Trophoblast cell (in vitro differentiated cells and primary cell): ENCODE measurements at regions not wholly inside any gene's neighbourhood (a gene's known extent, or its start where the extent isn't known, plus 50 kb on each side); places are given as distances from the start of the nearest gene placed in this dataset.
"Not testable (repeated sequence)": the region's sequence is repeated elsewhere in the genome, so short reads cannot be mapped to it uniquely, and the experiment has no call there.

ENCODE experiments used
- DNase-seq, 2 donors: peaks; one replicate each; pipeline ENCODE4 v3.0.0-alpha.2; 2016
- H2AFZ ChIP-seq: 2 replicates; pipeline ENCODE4 v1.6.1; 2013; ENCODE audit warnings: low read length, moderate library complexity, mild to moderate bottlenecking; ENCODE audit not compliant: insufficient read depth, poor library complexity
- H2AK5ac ChIP-seq: 2 replicates; pipeline ENCODE4 v1.6.1; 2013; ENCODE audit warnings: mild to moderate bottlenecking, low read length
- H2BK120ac ChIP-seq: 2 replicates; pipeline ENCODE4 v1.6.1; 2013; ENCODE audit warnings: low read length, mild to moderate bottlenecking, moderate library complexity; ENCODE audit not compliant: insufficient read depth, poor library complexity
- H2BK12ac ChIP-seq: 2 replicates; pipeline ENCODE4 v1.6.1; 2013; ENCODE audit warnings: mild to moderate bottlenecking, low read length, moderate library complexity
- H2BK5ac ChIP-seq: 2 replicates; pipeline ENCODE4 v1.6.1; 2013; ENCODE audit warnings: low read length, low read depth, moderate library complexity, mild to moderate bottlenecking; ENCODE audit not compliant: poor library complexity
- H3K14ac ChIP-seq: 2 replicates; pipeline ENCODE4 v1.6.1; 2013; ENCODE audit warnings: mild to moderate bottlenecking, low read length
- H3K18ac ChIP-seq: 2 replicates; pipeline ENCODE4 v1.6.1; 2013; ENCODE audit warnings: mild to moderate bottlenecking, low read length
- H3K23ac ChIP-seq: 2 replicates; pipeline ENCODE4 v1.6.1; 2013; ENCODE audit warnings: low read length
- H3K27ac ChIP-seq: 2 replicates; pipeline ENCODE4 v1.5.1; 2013; ENCODE audit warnings: low read depth, mild to moderate bottlenecking, inconsistent platforms, low read length, moderate library complexity
- H3K27me3 ChIP-seq: 2 replicates; pipeline ENCODE4 v1.6.1; 2013; ENCODE audit warnings: inconsistent platforms, mild to moderate bottlenecking, low read length, moderate library complexity; ENCODE audit not compliant: insufficient read depth
- H3K36me3 ChIP-seq, 2 experiments: 1 replicate in 1 of 2; 2 replicates in 1 of 2; pipeline ENCODE4 v1.6.1; 2013; ENCODE audit warnings: low read length in 2 of 2, mild to moderate bottlenecking in 2 of 2, moderate library complexity in 1 of 2; ENCODE audit not compliant: insufficient read depth in 2 of 2, control insufficient read depth in 1 of 2
- H3K4ac ChIP-seq: 2 replicates; pipeline ENCODE4 v1.6.1; 2013; ENCODE audit warnings: low read depth, mild to moderate bottlenecking, low read length, moderate library complexity
- H3K4me1 ChIP-seq, 2 experiments: 1 replicate in 1 of 2; 2 replicates in 1 of 2; pipeline ENCODE4 v1.6.1; 2013; ENCODE audit warnings: low read length in 2 of 2, mild to moderate bottlenecking in 2 of 2, moderate library complexity in 1 of 2; ENCODE audit not compliant: insufficient read depth in 2 of 2, control insufficient read depth in 1 of 2
- H3K4me2 ChIP-seq: 2 replicates; pipeline ENCODE4 v1.6.1; 2013; ENCODE audit warnings: inconsistent platforms, mild to moderate bottlenecking, low read length, moderate library complexity
- H3K4me3 ChIP-seq: 2 replicates; pipeline ENCODE4 v1.5.1; 2013; ENCODE audit warnings: mild to moderate bottlenecking, low read depth, low read length, inconsistent platforms
- H3K79me1 ChIP-seq: one replicate; pipeline ENCODE4 v1.6.1; 2013; ENCODE audit warnings: low read length
- H3K79me2 ChIP-seq: 2 replicates; pipeline ENCODE4 v1.6.1; 2013; ENCODE audit warnings: low read length, mild to moderate bottlenecking; ENCODE audit not compliant: control insufficient read depth, insufficient read depth, poor library complexity
- H3K9ac ChIP-seq: 2 replicates; pipeline ENCODE4 v1.6.1; 2013; ENCODE audit warnings: mild to moderate bottlenecking, low read length
- H3K9me3 ChIP-seq: 2 replicates; pipeline ENCODE4 v1.6.1; 2013; ENCODE audit warnings: low read depth, mild to moderate bottlenecking, control low read depth, inconsistent platforms, low read length; ENCODE audit not compliant: insufficient read depth
- H4K12ac ChIP-seq: 2 replicates; pipeline ENCODE4 v1.6.1; 2013; ENCODE audit warnings: low read depth, mild to moderate bottlenecking, low read length, moderate library complexity
- H4K8ac ChIP-seq: 2 replicates; pipeline ENCODE4 v1.6.1; 2013; ENCODE audit warnings: low read depth, mild to moderate bottlenecking, low read length, moderate library complexity
- H4K91ac ChIP-seq: one replicate; pipeline ENCODE4 v1.6.1; 2013; ENCODE audit warnings: low read depth, mild to moderate bottlenecking, low read length, moderate library complexity
- WGBS: extraction: QIAGEN DNeasy Blood & Tissue Kit; methylation state at CpG from one replicate; pipeline ENCODE4 v1.1.7; 2013; ENCODE audit warnings: missing lambda C conversion rate; ENCODE audit not compliant: insufficient read length, insufficient coverage; ENCODE audit errors: extremely low coverage; 5-methylcytosine and 5-hydroxymethylcytosine counted together

DNA sequence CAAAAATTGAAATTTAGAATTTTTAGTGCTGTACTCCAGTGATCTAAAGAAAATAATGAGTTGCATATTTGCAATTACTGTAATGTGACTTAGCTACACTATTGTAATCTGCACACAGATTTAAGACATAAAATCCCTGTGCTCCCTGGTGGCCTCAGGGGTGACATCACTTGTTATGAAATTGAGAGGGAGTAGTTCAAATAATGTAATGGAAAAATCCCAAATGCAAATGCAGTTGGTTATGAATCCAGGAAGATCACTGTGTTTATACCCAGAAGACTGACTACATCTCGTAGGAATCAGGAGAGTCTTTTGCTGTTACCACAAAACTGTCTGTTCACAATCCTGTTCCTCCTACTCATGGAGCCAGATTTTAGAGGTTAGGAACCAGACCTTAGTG, 178.7 kb upstream of the FBXL17 start:
- no peaks in the 10 kb centered on the region for H3K9me3 ChIP-seq
- no CpG with 5 or more reads among the region's 1 CpG for WGBS

DNA sequence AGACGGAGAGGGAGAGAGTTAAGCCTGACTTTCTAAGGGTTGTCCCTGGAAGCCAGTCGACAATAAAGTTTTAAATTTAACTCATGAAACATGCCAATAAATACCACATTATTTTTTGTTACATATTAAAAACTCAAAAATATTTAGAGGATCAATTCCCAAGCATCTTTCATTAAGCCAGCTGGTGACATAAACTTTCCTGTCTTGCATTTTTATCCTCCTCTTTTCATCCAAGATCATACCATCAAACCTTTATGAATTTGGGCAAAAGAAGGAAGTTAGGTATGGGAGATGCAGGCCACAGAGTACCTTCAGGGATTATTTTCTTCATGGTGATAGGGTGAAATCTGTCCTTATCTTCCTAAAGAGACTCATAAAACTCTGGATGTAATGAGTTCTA, 178.3 kb upstream of the FBXL17 start:
- Histone ChIP-seq H3K4ac (no peak overlapping the region), H4K8ac (no peak overlapping the region), H3K23ac (no peak overlapping the region), H3K27me3 (no peaks in the 10 kb centered on the region), H3K14ac (no peak overlapping the region), H4K12ac (no peak overlapping the region), H2BK120ac (no peak overlapping the region), H3K79me1 (no peaks in the 10 kb centered on the region), H3K18ac (no peak overlapping the region), H2AFZ (no peak overlapping the region), H2AK5ac (no peak overlapping the region), H3K79me2 (no peaks in the 10 kb centered on the region), H2BK5ac (no peak overlapping the region), H3K4me2 (no peak overlapping the region), H2BK12ac (no peak overlapping the region), H3K27ac (no peak overlapping the region), H3K4me3 (no peak overlapping the region), H3K9me3 (no peaks in the 10 kb centered on the region), H3K36me3 (no peaks in the 10 kb centered on the region), H4K91ac (no peak overlapping the region), H3K9ac (no peak overlapping the region), H3K4me1 (no peaks in the 10 kb centered on the region)
- no peak for DNase-seq
- WGBS, result no CpG with 5 or more reads among the region's 2 CpGs

More for the DNA sequence above, 178.7 kb upstream of the FBXL17 start:
- Histone ChIP-seq H3K27me3 (no peaks in the 10 kb centered on the region), H2BK5ac (no peak overlapping the region), H2BK120ac (no peak overlapping the region), H3K18ac (no peak overlapping the region), H3K36me3 (no peaks in the 10 kb centered on the region), H3K14ac (no peak overlapping the region), H3K4me2 (no peak overlapping the region), H4K12ac (no peak overlapping the region), H2AFZ (no peak overlapping the region), H3K79me1 (no peaks in the 10 kb centered on the region), H3K4me3 (no peak overlapping the region), H3K4me1 (no peaks in the 10 kb centered on the region), H4K8ac (no peak overlapping the region), H3K4ac (no peak overlapping the region), H3K9ac (no peak overlapping the region), H3K79me2 (no peaks in the 10 kb centered on the region), H4K91ac (no peak overlapping the region), H3K27ac (no peak overlapping the region), H3K23ac (no peak overlapping the region), H2BK12ac (no peak overlapping the region), H2AK5ac (no peak overlapping the region)
- DNase-seq, result peak in 1 of 2 donors; percentile 14

DNA sequence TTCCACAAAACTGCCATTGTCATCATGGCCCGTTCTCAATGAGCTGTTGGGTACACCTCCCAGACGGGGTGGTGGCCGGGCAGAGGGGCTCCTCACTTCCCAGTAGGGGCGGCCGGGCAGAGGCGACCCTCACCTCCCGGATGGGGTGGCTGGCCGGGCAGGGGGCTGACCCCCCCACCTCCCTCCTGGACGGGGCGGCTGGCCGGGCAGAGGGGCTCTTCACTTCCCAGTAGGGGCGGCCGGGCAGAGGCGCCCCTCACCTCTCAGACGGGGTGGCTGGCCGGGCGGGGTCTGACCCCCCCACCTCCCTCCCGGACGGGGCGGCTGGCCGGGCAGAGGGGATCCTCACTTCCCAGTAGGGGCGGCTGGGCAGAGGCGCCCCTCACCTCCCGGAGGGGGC, 176.9 kb upstream of the FBXL17 start:
- not testable (repeated sequence) for H3K23ac ChIP-seq, H3K27ac ChIP-seq, H3K4ac ChIP-seq, H2AK5ac ChIP-seq, H3K36me3 ChIP-seq, H3K14ac ChIP-seq, H4K91ac ChIP-seq, H3K27me3 ChIP-seq, H2BK120ac ChIP-seq, H3K4me1 ChIP-seq, H4K12ac ChIP-seq, H3K9me3 ChIP-seq, H3K9ac ChIP-seq, H3K18ac ChIP-seq, H3K79me2 ChIP-seq, H3K79me1 ChIP-seq, H2AFZ ChIP-seq, H3K4me3 ChIP-seq, H3K4me2 ChIP-seq, H2BK5ac ChIP-seq, H4K8ac ChIP-seq, DNase-seq, H2BK12ac ChIP-seq
- no CpG with 5 or more reads among the region's 24 CpGs for WGBS

- not testable (repeated sequence) for H2AK5ac ChIP-seq
Measured at GRCh38 chr5:108558142-108558541, 176.2 kb upstream of the FBXL17 start.

More at GRCh38 chr5:108558142-108558541, 176.2 kb upstream of the FBXL17 start:
- H2BK120ac ChIP-seq, H3K14ac ChIP-seq, DNase-seq, H3K79me2 ChIP-seq, H3K23ac ChIP-seq, H4K8ac ChIP-seq, H3K36me3 ChIP-seq, H3K9me3 ChIP-seq, H3K27ac ChIP-seq, H3K4me3 ChIP-seq, H3K4me2 ChIP-seq, H4K12ac ChIP-seq, H3K79me1 ChIP-seq, H3K4me1 ChIP-seq, H2AFZ ChIP-seq, H3K18ac ChIP-seq, H4K91ac ChIP-seq, H2BK5ac ChIP-seq, H3K9ac ChIP-seq, H2BK12ac ChIP-seq, H3K4ac ChIP-seq, H3K27me3 ChIP-seq: not testable (repeated sequence)
- WGBS, result no CpG with 5 or more reads among the region's 5 CpGs
